H9 (cell line): ENCODE measurements at regions not wholly inside any gene's neighbourhood (a gene's known extent, or its start where the extent isn't known, plus 50 kb on each side); places are given as distances from the start of the nearest gene placed in this dataset.

Experiments
- DNase-seq: peaks from one replicate; pipeline ENCODE4 v3.0.0-alpha.2; 2017
- H2AFZ ChIP-seq: one replicate; pipeline ENCODE4 v1.6.1; 2013; ENCODE audit warnings: mild to moderate bottlenecking, low read length, control low read depth, moderate library complexity
- H2AK5ac ChIP-seq: 2 replicates; pipeline ENCODE4 v1.6.1; 2013; ENCODE audit warnings: low read length, control low read depth, mixed read lengths; ENCODE audit not compliant: insufficient read length
- H2BK120ac ChIP-seq: one replicate; pipeline ENCODE4 v1.6.1; 2013; ENCODE audit warnings: low read depth, mild to moderate bottlenecking, low read length, control low read depth, inconsistent platforms; ENCODE audit not compliant: poor library complexity, severe bottlenecking
- H2BK12ac ChIP-seq: 2 replicates; pipeline ENCODE4 v1.6.1; 2013; ENCODE audit warnings: low read length, control low read depth, mixed read lengths, low read depth; ENCODE audit not compliant: insufficient read length
- H2BK15ac ChIP-seq: 2 replicates; pipeline ENCODE4 v1.6.1; 2013; ENCODE audit warnings: low read depth, low read length, control low read depth
- H2BK20ac ChIP-seq: one replicate; pipeline ENCODE4 v1.6.1; 2013; ENCODE audit warnings: low read depth, mild to moderate bottlenecking, low read length, control low read depth, inconsistent platforms; ENCODE audit not compliant: poor library complexity, severe bottlenecking
- H2BK5ac ChIP-seq: 2 replicates; pipeline ENCODE4 v1.6.1; 2013; ENCODE audit warnings: low read length, control low read depth, mixed read lengths; ENCODE audit not compliant: insufficient read length
- H3K14ac ChIP-seq: 2 replicates; pipeline ENCODE4 v1.6.1; 2013; ENCODE audit warnings: low read length, control low read depth; ENCODE audit not compliant: insufficient read depth
- H3K18ac ChIP-seq: 2 replicates; pipeline ENCODE4 v1.6.1; 2013; ENCODE audit warnings: low read depth, mild to moderate bottlenecking, mixed read lengths, low read length, control low read depth; ENCODE audit not compliant: insufficient read length
- H3K23ac ChIP-seq: 2 replicates; pipeline ENCODE4 v1.6.1; 2013; ENCODE audit warnings: low read length, control low read depth, mixed read lengths, low read depth; ENCODE audit not compliant: insufficient read length
- H3K23me2 ChIP-seq: 2 replicates; pipeline ENCODE4 v1.6.1; 2013; ENCODE audit warnings: low read depth, mild to moderate bottlenecking, mixed read lengths, low read length, control low read depth; ENCODE audit not compliant: insufficient read length, poor library complexity, severe bottlenecking
- H3K27ac ChIP-seq: 2 replicates; pipeline ENCODE4 v1.5.1; 2013; ENCODE audit warnings: low read length, control low read depth, mixed read lengths, low read depth; ENCODE audit not compliant: insufficient read length
- H3K27me3 ChIP-seq: 2 replicates; pipeline ENCODE4 v1.6.1; 2013; ENCODE audit warnings: low read length, control low read depth, inconsistent platforms; ENCODE audit not compliant: insufficient read depth
- H3K4ac ChIP-seq: 2 replicates; pipeline ENCODE4 v1.6.1; 2013; ENCODE audit warnings: low read depth, mild to moderate bottlenecking, control low read depth, inconsistent platforms, low read length, moderate library complexity
- H3K4me1 ChIP-seq: 2 replicates; pipeline ENCODE4 v1.6.1; 2013; ENCODE audit warnings: low read length, control low read depth, inconsistent platforms; ENCODE audit not compliant: insufficient read depth
- H3K4me2 ChIP-seq: 2 replicates; pipeline ENCODE4 v1.6.1; 2013; ENCODE audit warnings: low read length, control low read depth, mixed read lengths; ENCODE audit not compliant: insufficient read length, insufficient read depth
- H3K56ac ChIP-seq: 2 replicates; pipeline ENCODE4 v1.6.1; 2013; ENCODE audit warnings: low read depth, mild to moderate bottlenecking, mixed read lengths, low read length, control low read depth; ENCODE audit not compliant: insufficient read length
- H3K79me1 ChIP-seq: 2 replicates; pipeline ENCODE4 v1.6.1; 2013; ENCODE audit warnings: low read depth, mild to moderate bottlenecking, moderate library complexity, low read length, control low read depth, inconsistent platforms; ENCODE audit not compliant: insufficient read depth, poor library complexity, severe bottlenecking
- H3K79me2 ChIP-seq: 2 replicates; pipeline ENCODE4 v1.6.1; 2013; ENCODE audit warnings: low read length, control low read depth, inconsistent platforms; ENCODE audit not compliant: insufficient read depth
- H3K9ac ChIP-seq: 2 replicates; pipeline ENCODE4 v1.6.1; 2013; ENCODE audit warnings: low read length, control low read depth, mixed read lengths; ENCODE audit not compliant: insufficient read length; ENCODE audit errors: extremely low read depth
- H3K9me3 ChIP-seq: one replicate; pipeline ENCODE4 v1.6.1; 2013; ENCODE audit warnings: low read depth, low read length, inconsistent platforms; ENCODE audit not compliant: control insufficient read depth
- H3T11ph ChIP-seq: one replicate; pipeline ENCODE4 v1.6.1; 2013; ENCODE audit warnings: mild to moderate bottlenecking, low read length, control low read depth, inconsistent platforms
- H4K20me1 ChIP-seq: one replicate; pipeline ENCODE4 v1.6.1; 2013; ENCODE audit not compliant: control insufficient read depth, insufficient read length, insufficient read depth
- H4K5ac ChIP-seq: 2 replicates; pipeline ENCODE4 v1.6.1; 2013; ENCODE audit warnings: low read depth, mild to moderate bottlenecking, mixed read lengths, low read length, control low read depth; ENCODE audit not compliant: insufficient read length
- H4K8ac ChIP-seq: replicated peaks from 2 replicates; pipeline ENCODE4 v1.6.1; 2013; ENCODE audit warnings: low read length, control low read depth, mixed read lengths, low read depth; ENCODE audit not compliant: insufficient read length
- H4K91ac ChIP-seq: 2 replicates; pipeline ENCODE4 v1.6.1; 2013; ENCODE audit warnings: low read depth, mild to moderate bottlenecking, moderate library complexity, mixed read lengths, low read length, control low read depth; ENCODE audit not compliant: insufficient read length
- H3K27ac Mint-ChIP-seq, 3 experiments: 2 replicates in 2 of 3; 3 replicates in 1 of 3; pipeline ENCODE4 v1.8.0; 2020 to 2021; ENCODE audit warnings: mixed read lengths in 3 of 3, mild to moderate bottlenecking in 1 of 3, moderate library complexity in 1 of 3
- H3K27me3 Mint-ChIP-seq: 2 replicates; pipeline ENCODE4 v1.8.0; 2021; ENCODE audit warnings: low read depth, mild to moderate bottlenecking, moderate library complexity, mixed read lengths
- H3K36me3 Mint-ChIP-seq, 3 experiments: 2 replicates in 2 of 3; 3 replicates in 1 of 3; pipeline ENCODE4 v1.8.0; 2020 to 2021; ENCODE audit warnings: low read depth in 3 of 3, mixed read lengths in 3 of 3; ENCODE audit not compliant: insufficient read depth in 1 of 3
- H3K4me1 Mint-ChIP-seq, 2 experiments: 2 replicates each; pipeline ENCODE4 v1.8.0; 2020; ENCODE audit warnings: mixed read lengths in 2 of 2
- H3K4me3 Mint-ChIP-seq, 2 experiments: 2 replicates in 1 of 2; 3 replicates in 1 of 2; pipeline ENCODE4 v1.8.0; 2020 to 2021; ENCODE audit warnings: mild to moderate bottlenecking in 2 of 2, mixed read lengths in 2 of 2, moderate library complexity in 1 of 2
- H3K9me3 Mint-ChIP-seq, 2 experiments: 2 replicates in 1 of 2; 3 replicates in 1 of 2; pipeline ENCODE4 v1.8.0; 2020; ENCODE audit warnings: mild to moderate bottlenecking in 2 of 2, mixed read lengths in 2 of 2, moderate library complexity in 1 of 2
- WGBS: extraction: QIAGEN DNeasy Blood & Tissue Kit; methylation state at CpG from one replicate; pipeline ENCODE4 v1.1.7; 2013; ENCODE audit warnings: missing lambda C conversion rate, low lambda C conversion rate, mixed read lengths; ENCODE audit not compliant: insufficient read length; ENCODE audit errors: extremely low coverage; 5-methylcytosine and 5-hydroxymethylcytosine counted together
- TF ChIP-seq, protein P1 (sequence below): fragments of 200-600 bp; sonication (generic); conservative IDR thresholded peaks from 3 replicates; pipeline ENCODE4 v1.8.0; 2021; ENCODE audit warnings: antibody characterized with exemption, mild to moderate bottlenecking

GRCh38 chr6:169153401-169153800 is 100.2 kb downstream of the THBS2 start:
- no CpG with 5 or more reads among the region's 4 CpGs for WGBS
- Histone ChIP-seq H2BK120ac (no peak overlapping the region), H3K23ac (no peak overlapping the region), H3K18ac (no peak overlapping the region), H4K91ac (no peak overlapping the region), H3K4me1 (peaks cover 3% of the 10 kb centered on the region; the same call in 1 of the 2 replicates), H2BK15ac (no peak overlapping the region), H4K8ac (no peak overlapping the region), H3K9me3 (no peaks in the 10 kb centered on the region), H3T11ph (no peak overlapping the region), H3K4ac (no peak overlapping the region), H4K20me1 (no peaks in the 10 kb centered on the region), H2BK5ac (no peak overlapping the region), H3K79me1 (no peaks in the 10 kb centered on the region), H2BK20ac (no peak overlapping the region), H2AFZ (no peak overlapping the region), H2AK5ac (no peak overlapping the region), H4K5ac (no peak overlapping the region), H3K27me3 (no peaks in the 10 kb centered on the region), H3K14ac (no peak overlapping the region), H3K56ac (no peak overlapping the region), H3K79me2 (no peaks in the 10 kb centered on the region), H2BK12ac (no peak overlapping the region), H3K27ac (no peak overlapping the region), H3K4me2 (no peak overlapping the region), H3K9ac (no peak overlapping the region), H3K23me2 (no peaks in the 10 kb centered on the region)
- Mint-ChIP-seq H3K27ac (no peak overlapping the region), H3K4me3 (no peak overlapping the region), H3K36me3 (peaks cover 5 to 24% (median 12%) of the 10 kb centered on the region in 3 experiments), H3K9me3 (peaks cover 30 to 32% of the 10 kb centered on the region in 2 experiments), H3K27me3 (peaks cover 2% of the 10 kb centered on the region), H3K4me1 (no peaks in the 10 kb centered on the region; a peak in 2 of 4 replicates)
- no peak for DNase-seq
- TF ChIP-seq, protein P1, sequence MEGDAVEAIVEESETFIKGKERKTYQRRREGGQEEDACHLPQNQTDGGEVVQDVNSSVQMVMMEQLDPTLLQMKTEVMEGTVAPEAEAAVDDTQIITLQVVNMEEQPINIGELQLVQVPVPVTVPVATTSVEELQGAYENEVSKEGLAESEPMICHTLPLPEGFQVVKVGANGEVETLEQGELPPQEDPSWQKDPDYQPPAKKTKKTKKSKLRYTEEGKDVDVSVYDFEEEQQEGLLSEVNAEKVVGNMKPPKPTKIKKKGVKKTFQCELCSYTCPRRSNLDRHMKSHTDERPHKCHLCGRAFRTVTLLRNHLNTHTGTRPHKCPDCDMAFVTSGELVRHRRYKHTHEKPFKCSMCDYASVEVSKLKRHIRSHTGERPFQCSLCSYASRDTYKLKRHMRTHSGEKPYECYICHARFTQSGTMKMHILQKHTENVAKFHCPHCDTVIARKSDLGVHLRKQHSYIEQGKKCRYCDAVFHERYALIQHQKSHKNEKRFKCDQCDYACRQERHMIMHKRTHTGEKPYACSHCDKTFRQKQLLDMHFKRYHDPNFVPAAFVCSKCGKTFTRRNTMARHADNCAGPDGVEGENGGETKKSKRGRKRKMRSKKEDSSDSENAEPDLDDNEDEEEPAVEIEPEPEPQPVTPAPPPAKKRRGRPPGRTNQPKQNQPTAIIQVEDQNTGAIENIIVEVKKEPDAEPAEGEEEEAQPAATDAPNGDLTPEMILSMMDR = no peak
